COR-L47 (cell line): ENCODE measurements at regions not wholly inside any gene's neighbourhood (a gene's known extent, or its start where the extent isn't known, plus 50 kb on each side); places are given as distances from the start of the nearest gene placed in this dataset.

ENCODE experiments used
- DNase-seq: peaks from one replicate; lab custom pipeline; 2025; lab: John Stamatoyannopoulos, UW

DNA sequence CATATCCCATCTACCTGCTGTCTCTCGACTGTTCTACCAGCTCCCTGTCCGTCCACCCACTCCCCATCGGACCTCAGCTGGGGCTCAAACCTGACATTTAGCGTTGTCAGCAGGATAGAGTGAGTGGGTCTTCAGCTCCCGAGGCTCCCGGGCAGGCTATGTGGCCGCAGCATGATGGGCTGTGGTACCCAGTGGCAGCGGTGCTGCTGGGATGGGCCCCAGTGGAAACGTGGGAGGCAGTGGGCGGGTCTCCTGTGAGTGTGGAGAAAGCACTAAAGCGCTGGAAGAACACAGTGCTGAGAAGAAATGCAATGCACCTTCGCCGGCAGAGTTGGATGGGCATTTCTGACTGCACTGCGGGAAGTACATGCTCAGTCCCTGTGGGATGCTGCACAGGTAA, 204.8 kb upstream of the SYT4 start:
- DNase-seq = no peak

- no peak for DNase-seq
These were observed 205.3 kb upstream of the SYT4 start for GRCh38 chr18:43482600-43482999.

- DNase-seq = no peak
These were observed 207.4 kb upstream of the SYT4 start for GRCh38 chr18:43484710-43485109.

DNA sequence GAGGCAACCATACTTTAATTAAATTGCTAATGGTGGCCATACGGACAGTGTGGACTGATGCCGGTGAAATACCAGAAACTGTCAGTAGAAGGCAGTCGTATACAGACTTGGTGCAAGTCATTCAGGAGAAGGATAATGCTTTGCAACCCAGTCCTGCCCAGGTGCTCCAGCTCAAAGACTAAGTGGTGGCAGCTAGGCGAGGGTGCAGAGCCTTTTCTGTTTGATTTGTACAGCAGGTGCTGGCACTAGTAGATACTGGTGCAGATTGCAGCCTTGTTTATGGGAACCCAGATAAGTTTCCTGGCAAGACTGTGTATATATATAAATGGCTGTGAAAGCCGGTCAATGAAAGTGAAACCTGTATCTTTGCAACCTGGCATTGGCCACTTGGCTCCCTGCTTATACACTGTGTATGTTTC, 208.3 kb upstream of the SYT4 start:
- no peak for DNase-seq

DNA sequence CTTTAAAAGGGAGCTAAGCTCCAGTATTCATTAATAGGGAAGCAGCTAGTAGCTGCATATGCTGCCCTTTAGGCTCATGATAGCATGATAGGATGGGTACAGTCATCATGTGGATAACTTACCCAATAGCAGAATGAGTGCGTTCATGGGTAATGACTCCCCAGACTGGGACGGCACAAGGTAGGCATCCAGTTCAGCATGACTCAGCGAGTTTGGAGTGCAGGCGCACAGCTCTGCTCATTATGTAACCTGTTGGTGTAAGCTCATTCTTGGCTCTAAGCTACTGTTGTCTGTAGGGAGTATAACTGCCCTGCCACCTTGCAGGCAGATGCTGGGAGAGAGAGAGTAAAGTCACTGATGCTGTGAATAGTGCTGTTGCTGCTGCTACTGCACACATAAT, 209.2 kb upstream of the SYT4 start:
- peak; percentile 67 for DNase-seq

DNA sequence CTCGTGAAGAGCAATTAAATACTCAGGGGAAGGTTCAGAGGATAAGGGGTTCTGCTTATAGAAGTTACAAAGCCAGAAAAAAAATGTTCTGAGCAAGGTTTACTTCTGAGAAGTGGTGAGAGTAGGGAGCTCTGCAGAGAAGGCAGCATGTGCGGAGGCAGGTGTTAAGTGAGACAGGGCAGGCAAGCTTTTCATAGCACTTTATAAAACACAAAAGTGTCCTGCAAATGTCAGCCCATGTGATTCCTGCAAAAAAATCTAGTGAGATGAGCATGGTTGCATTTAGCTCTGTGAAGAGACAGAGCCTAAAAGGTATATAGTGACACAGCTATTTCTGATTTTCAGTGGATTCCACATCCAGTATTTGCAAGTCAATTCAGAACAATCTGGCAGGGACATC, 223.8 kb upstream of the SYT4 start:
- DNase-seq = no peak

DNA sequence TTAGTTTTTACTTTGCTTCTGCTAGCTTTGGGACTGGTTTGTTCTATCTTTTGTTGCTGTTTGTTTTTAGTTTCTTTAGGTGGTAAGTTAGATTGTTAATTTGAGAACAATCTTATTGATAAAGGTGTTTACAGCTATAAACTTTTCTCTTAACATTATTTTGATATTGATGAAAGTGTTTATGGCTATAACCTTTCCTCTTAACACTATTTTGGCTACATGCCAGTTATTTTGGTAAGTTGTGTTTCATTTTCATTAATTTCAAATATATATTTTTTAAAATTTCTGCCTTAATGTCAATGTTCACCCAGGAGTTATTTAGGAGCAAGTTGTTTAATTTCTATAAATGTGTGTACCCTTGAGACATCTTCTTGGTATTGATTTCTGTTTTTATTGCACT, 229.6 kb upstream of the SYT4 start:
- DNase-seq = no peak

DNA sequence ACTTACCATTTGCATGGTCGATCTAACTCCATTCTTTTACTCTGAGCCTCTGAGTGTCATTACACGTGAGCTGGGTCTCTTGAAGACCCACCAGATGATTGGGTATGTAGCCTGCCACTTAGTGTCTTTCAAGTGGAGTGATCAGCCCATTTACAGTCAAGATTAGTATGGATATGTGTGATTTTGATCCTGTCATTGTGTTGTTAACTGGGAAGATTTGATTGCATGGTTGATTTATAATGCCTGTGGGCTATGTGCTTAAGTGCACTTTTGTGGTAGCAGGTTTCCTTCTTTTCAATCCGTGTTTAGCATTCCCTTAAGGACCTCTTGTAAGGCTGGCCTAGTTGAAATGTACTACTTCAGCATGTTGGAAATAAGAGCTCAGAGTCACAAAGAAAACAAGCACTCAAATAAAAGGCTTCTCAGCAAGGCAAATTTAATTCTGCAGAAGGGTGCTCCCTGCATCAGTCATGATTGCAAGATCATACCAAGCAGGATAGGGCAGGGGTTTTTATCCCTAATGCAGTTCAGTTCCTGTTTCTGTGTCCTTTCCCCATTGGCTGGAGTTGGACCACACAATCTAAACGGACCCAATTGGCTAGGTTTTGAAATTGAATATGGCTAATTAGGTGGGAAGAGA, 230.7 kb upstream of the SYT4 start:
- no peak for DNase-seq

GRCh38 chr18:43514747-43515146, 237.5 kb upstream of the SYT4 start:
- no peak for DNase-seq

DNA sequence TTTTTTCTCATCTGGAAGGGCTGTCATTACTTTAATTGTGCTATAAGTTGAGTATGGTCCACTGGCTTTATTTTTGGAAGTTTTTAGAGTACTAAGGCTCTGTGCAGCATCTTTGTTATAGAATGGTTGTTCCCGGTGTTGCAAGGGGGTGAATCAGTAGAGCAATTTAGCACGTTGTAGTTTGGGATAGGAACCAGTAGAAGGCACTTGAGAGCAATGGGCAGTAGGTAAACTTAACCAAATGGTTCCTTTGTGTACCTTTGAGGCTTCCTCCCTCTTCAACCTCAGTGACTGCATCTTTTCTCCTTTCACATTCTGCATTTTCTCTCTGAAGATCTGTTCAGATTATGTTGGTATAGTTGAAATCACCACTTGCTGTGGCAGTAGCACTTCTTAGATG, 238.2 kb upstream of the SYT4 start:
- no peak for DNase-seq

GRCh38 chr18:43524260-43524659, 247.0 kb upstream of the SYT4 start:
- no peak for DNase-seq

- DNase-seq = peak; percentile 36
These were observed 247.9 kb upstream of the SYT4 start for GRCh38 chr18:43525169-43525568.

GRCh38 chr18:43526426-43527145, 249.3 kb upstream of the SYT4 start:
- peak; percentile 92 for DNase-seq

GRCh38 chr18:43531438-43531837, 254.1 kb upstream of the SYT4 start:
- DNase-seq = no peak

DNA sequence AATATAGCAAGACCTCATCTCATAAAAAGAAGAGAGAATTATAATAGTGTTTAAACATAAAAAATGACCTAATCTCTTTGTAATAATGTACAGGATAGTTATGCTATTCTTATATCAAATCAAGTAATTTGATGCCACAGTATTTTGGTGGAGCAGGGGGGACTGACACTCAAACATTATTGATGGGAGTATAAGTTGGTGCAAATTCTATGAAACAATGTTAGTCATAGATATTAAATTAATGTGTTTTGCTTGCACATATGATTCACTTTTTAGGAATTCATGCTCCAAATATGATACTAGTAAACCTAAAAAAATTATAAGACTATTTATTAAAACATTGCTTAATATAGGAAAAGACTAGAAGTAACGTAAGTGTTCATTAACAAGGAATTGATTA, 256.1 kb upstream of the SYT4 start:
- no peak for DNase-seq

DNA sequence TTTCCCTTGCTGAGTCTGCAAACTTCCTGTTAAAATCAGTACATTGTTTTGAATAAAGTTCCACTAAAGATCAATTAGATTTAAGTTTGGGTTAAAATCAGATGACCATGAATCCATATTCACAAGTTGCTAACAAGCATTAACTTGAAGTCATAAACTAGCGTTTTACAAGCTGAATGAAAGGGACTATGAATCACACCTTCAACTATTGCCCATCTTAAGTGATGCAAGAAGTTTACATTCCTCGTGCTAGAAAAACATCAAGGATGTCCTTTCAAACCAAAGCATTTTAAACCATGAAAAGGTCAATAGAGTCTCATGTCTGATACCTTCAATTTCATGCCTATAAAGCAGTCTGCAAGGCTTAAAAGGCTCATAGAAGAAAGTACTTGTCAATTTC, 257.2 kb upstream of the SYT4 start:
- DNase-seq = no peak

- DNase-seq = no peak
These were observed 262.6 kb upstream of the SYT4 start for GRCh38 chr18:43539862-43540261.

DNA sequence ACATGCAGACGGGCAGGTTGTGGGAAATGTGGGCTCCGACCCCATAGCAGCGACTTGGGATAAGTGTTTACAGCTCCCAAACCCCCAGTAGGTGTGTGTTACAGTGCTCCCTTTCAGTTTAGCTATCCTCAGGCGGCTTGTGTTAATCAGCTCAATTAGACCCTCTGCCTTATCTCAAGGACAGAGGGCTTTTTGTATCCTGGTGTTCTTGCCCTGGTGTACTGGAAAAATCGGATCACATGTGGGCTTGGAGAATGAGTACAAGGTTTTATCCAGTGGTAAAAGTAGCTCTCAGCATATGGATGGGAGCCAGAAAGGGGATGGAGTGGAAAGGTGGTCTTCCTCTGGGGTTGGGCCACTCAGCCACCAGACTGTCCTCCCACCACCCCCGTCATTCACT, 264.7 kb upstream of the SYT4 start:
- no peak for DNase-seq

DNA sequence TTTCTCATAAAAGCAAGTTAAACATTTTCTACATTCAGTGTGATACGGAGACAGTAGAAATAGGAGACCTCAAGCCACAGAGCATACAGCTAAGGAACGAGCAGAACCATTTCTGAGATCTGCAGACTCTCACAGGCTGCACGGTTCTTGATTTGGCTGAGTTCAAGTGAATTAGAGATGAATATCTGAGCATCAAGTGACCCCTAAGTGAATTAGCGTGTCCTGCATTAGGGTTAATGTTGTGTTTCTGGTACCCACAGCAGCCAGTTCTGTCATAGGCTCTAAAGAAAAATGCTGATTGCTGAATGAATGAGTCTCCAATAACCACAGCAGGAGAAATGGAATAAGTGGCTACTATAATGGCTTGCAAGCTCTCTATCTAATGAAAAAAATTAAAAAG, 265.9 kb upstream of the SYT4 start:
- DNase-seq = no peak

DNA sequence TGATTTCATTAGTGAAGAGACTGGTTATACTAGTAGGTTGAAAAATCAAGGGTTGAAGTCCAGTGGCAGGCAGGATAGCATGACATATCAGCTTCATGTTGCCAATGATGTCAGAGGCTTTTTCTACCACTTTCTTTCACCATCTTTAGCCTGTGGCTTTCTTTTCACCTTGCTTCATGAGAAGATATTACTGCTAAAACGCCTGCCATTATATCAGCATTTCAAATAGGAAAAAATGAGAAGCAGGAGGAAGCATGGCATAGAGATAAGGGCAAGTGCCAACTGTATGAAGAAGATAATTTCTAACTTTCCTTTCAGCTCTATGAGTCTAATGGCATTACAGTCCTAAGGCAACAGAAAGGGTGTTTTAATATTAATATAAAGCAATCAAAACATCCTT, 270.2 kb upstream of the SYT4 start:
- DNase-seq = no peak

DNA sequence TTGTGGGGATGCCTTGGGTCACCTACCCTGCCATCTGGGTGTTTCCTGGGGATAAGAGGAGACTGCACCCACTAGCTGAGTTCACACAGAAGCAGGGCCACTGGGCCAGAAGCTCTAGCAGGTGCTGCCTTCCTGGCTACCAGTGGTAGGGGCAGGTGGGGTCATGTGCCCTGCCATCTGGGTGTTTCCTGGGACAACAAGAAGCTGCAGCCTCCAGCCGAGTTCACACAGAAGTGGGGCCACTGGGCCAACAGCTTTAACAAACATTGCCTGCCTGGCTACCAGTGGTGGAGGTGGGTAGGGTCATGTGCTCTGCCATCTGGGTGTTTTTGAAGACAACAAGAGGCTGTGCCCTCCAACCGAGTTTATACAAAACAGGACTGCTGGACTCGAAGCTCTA, 282.2 kb upstream of the SYT4 start:
- no peak for DNase-seq

- peak; percentile 70 for DNase-seq
These were observed 286.5 kb upstream of the SYT4 start for GRCh38 chr18:43563780-43564179.

DNA sequence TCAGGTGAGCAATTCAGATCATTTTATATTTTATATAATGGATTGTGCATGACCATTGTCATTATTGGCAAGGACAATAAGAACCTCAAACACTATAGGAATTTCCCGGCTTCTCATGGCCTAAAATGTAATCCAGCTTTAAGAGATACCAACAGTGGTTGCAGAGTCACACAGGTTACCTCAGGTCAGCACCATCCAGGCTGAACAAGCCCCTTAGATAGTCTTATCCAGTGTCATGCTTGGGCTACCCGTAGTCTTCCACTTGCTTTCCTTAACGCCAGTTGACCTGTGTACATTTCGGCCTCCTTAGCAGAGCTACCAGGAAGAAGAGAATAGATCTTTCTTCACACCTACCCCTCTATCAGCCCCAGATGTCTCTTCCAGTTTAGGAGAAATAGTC, 293.3 kb upstream of the SYT4 start:
- DNase-seq = no peak

DNA sequence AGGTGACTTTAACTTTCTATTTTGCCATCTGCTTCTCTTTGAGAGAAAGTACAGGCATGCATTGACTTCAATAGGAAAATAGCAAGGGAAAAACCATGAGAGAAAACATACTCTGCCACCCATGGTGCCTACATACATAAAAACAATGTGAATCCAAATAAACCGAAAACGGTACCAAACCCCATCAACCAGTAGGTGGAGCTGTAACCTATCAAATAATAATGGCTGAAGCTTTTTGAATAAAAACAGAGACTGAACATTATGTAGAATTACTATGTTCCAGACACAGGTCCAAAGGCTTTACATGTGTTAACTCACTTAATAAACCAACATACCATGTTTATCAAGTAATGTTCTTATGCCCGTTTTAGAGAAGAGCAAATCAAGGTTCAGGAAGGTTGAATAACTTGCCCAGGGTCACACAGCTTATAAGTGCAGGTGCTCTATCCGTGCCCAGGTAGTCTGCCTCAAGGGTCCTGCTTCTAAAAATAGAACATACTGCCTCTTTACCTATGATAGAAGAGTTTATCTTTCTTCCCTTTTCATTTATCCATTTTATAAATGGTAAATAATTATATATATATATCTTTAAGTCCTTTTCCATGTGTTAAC, 293.9 kb upstream of the SYT4 start:
- DNase-seq = peak; percentile 80
